ENCODE measurements at regions not wholly inside any gene's neighbourhood (a gene's known extent, or its start where the extent isn't known, plus 50 kb on each side); places are given as distances from the start of the nearest gene placed in this dataset.

DNA sequence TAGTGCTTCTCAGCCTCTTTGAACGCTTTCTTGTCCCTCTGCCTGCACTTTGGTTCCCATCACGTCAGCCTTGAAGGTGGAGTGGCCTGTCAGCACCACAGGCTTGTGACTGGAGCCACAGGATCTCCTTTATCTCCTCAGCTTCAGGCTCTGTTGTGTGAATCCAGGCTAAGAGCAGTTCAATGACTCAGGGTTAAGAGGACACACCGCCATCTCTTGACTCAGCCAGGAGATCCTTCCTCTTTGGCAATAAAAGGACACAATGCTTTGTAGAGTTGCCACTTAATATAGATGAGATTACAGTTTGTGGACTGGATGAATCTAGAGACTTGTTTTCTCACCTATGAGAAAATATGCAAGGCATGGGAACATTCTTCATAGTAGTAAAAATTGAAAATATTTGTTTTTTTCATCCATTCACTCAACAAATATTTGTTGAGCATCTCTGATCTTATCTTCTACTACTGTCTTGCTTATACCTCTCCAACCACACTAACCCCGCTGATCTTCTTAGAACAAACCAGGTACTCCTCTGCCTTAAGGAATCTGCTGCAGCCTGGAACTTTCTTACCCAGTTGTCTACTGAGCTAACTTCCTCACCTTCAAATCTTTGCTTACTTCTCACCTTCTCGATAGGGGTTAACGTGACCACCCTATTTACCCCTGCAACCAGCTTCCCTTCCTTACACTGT, 62.3 kb downstream of the UCHL1 start:
- DNase-seq (ENCODE audit: low spot score): peak; percentile 33
- Histone ChIP-seq H3K36me3 (no peaks in the 10 kb centered on the region), H3K9me3 (no peaks in the 10 kb centered on the region), H3K27ac (peak overlapping the region; percentile 63 to 66), H3K27me3 (replicated peaks; ENCODE audit: insufficient read depth) (no peaks in the 10 kb centered on the region), H3K4me1 (replicated peaks) (peaks cover 6% of the 10 kb centered on the region), H3K4me3 (no peak overlapping the region)
- WGBS: 66% methylated on average over 6 of the region's 6 CpGs
- no peak for TF ChIP-seq POLR2AphosphoS5 (IDR thresholded peaks at IDR 0.05)
- no peak for TF ChIP-seq POLR2A (IDR thresholded peaks at IDR 0.05)
- TF ChIP-seq, protein P1, sequence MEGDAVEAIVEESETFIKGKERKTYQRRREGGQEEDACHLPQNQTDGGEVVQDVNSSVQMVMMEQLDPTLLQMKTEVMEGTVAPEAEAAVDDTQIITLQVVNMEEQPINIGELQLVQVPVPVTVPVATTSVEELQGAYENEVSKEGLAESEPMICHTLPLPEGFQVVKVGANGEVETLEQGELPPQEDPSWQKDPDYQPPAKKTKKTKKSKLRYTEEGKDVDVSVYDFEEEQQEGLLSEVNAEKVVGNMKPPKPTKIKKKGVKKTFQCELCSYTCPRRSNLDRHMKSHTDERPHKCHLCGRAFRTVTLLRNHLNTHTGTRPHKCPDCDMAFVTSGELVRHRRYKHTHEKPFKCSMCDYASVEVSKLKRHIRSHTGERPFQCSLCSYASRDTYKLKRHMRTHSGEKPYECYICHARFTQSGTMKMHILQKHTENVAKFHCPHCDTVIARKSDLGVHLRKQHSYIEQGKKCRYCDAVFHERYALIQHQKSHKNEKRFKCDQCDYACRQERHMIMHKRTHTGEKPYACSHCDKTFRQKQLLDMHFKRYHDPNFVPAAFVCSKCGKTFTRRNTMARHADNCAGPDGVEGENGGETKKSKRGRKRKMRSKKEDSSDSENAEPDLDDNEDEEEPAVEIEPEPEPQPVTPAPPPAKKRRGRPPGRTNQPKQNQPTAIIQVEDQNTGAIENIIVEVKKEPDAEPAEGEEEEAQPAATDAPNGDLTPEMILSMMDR (IDR thresholded peaks at IDR 0.05): no peak
- intact Hi-C loops (cut with DNase I): no loop called here

DNA sequence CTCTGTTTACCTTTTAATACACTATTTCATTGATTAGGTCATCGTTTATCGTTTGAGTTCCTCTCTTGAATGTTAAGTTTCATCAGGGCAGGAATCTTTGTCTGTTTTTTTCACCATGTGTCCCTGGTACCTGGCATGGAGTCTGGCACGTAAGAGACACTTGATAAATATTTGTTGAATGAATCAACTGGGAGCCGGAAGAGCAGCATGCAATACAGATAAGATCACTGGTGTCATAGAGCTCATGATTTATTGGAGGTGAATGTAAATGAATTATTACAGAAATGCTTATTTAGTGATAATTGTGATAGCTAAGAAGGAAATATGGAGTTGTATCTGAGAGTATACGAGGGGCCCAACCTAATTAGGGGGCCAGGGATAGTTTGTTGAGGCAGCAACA, 62.8 kb downstream of the UCHL1 start:
- TF ChIP-seq, protein P1 (IDR thresholded peaks at IDR 0.05): no peak
- peak; percentile 87 for TF ChIP-seq POLR2AphosphoS5 (IDR thresholded peaks at IDR 0.05)
- no peak overlapping the region for H3K4me3 ChIP-seq
- peak; percentile 77 for DNase-seq (ENCODE audit: low spot score)
- intact Hi-C loops (cut with DNase I): no loop called here
- H3K27ac ChIP-seq: peak overlapping the region; percentile 63 to 66
- no peaks in the 10 kb centered on the region for H3K36me3 ChIP-seq
- 29% methylated on average over 5 of the region's 5 CpGs for WGBS
- H3K4me1 ChIP-seq (replicated peaks): peaks cover 6% of the 10 kb centered on the region
- H3K9me3 ChIP-seq: no peaks in the 10 kb centered on the region
- H3K27me3 ChIP-seq (replicated peaks; ENCODE audit: insufficient read depth): no peaks in the 10 kb centered on the region

DNA sequence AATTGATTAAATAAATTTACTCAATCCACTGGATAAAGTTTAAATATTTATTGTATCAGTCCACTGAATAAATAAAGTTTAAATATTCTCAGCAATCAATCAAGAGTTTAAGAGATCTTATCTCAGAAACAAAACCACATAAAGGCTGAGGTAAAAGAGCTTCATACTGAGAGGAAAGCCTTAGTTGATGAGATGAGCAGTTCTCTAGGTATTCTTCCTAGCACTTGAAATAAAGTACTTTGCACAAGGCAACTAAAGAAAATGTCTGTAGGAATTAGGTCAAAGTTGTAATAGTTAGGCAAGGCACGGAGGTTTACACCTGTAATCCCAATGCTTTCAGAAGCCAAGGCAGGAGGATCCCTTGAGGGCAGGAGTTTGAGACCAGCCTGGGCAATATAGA, 63.5 kb downstream of the UCHL1 start:
- peaks cover 6% of the 10 kb centered on the region for H3K4me1 ChIP-seq (replicated peaks)
- no peak for DNase-seq (ENCODE audit: low spot score)
- H3K36me3 ChIP-seq: no peaks in the 10 kb centered on the region
- H3K9me3 ChIP-seq: no peaks in the 10 kb centered on the region
- WGBS: 59% methylated on average over 1 of the region's 1 CpG
- H3K4me3 ChIP-seq: no peak overlapping the region
- no peaks in the 10 kb centered on the region for H3K27me3 ChIP-seq (replicated peaks; ENCODE audit: insufficient read depth)
- intact Hi-C loops (cut with DNase I): no loop called here
- peak overlapping the region; percentile 63 to 66 for H3K27ac ChIP-seq
- no peak for TF ChIP-seq POLR2A (IDR thresholded peaks at IDR 0.05)
- TF ChIP-seq, protein P1 (IDR thresholded peaks at IDR 0.05): no peak
- TF ChIP-seq POLR2AphosphoS5 (IDR thresholded peaks at IDR 0.05): no peak

DNA sequence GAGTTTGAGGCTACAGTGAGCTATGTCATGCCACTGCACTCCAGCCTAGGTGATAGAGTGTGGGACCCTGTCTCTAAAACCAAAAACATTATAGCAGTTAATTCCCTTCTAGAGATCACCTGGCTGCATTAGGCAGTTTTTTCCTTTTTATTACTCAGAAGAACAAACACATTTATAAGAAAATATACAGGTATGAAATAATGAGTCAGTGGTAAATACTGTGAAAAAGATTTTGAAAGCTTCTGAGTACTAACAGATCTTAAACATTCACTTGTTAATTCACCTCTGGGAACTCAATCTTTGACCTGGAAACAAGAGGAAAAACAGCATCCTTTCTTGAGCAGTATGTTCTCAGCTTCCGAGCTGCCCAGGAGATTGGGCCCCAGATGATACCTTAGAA, 64.1 kb downstream of the UCHL1 start:
- no peaks in the 10 kb centered on the region for H3K9me3 ChIP-seq
- H3K36me3 ChIP-seq: no peaks in the 10 kb centered on the region
- H3K27ac ChIP-seq: peak overlapping the region; percentile 26 to 63
- peaks cover 6% of the 10 kb centered on the region for H3K4me1 ChIP-seq (replicated peaks)
- WGBS: 76% methylated on average over 1 of the region's 1 CpG
- DNase-seq (ENCODE audit: low spot score): no peak
- TF ChIP-seq POLR2AphosphoS5 (IDR thresholded peaks at IDR 0.05) (no peak), POLR2A (IDR thresholded peaks at IDR 0.05) (no peak)
- TF ChIP-seq, protein P1 (IDR thresholded peaks at IDR 0.05): no peak
- H3K4me3 ChIP-seq: no peak overlapping the region
- no peaks in the 10 kb centered on the region for H3K27me3 ChIP-seq (replicated peaks; ENCODE audit: insufficient read depth)
- intact Hi-C loops (cut with DNase I): no loop called here

DNA sequence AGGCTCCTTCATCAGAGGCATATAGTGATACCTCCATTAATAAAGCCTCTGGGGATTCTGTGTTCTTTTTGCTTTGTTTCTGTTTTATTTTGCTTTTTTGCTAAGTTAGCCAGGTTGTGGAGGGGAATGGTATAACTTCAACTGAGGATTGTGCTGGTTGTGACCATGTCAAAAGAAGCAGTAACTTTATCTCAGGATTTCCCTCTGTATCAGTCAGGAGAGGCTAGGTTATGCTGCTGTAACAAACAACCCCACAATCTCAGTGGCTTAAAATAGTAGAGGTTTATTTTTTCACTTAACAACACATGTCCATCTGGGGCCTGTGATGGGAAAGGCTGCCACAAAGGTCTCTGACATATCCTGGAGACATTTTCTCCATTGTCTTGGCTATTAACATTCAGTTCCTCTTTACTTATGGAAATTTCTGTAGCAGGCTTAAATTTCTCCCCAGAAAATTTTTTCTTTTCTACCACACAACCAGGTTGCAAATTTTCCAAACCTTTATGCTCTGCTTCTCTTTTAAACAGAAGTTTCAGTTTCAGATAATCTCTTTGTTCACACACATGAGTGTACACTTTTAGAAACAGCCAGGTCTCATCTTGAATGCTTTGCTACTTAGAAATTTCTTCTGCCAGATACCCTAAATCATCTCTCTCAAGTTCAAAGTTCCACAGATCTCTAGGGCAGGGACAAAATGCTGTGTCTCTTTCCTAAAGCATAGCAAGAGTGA, 64.7 kb downstream of the UCHL1 start:
- no peak for DNase-seq (ENCODE audit: low spot score)
- TF ChIP-seq, protein P1 (IDR thresholded peaks at IDR 0.05): no peak
- no peak for TF ChIP-seq POLR2AphosphoS5 (IDR thresholded peaks at IDR 0.05)
- TF ChIP-seq POLR2A (IDR thresholded peaks at IDR 0.05): no peak
- intact Hi-C loops (cut with DNase I): no loop called here
- H3K9me3 ChIP-seq: no peaks in the 10 kb centered on the region
- no peaks in the 10 kb centered on the region for H3K36me3 ChIP-seq
- peaks cover 6% of the 10 kb centered on the region for H3K4me1 ChIP-seq (replicated peaks)
- peak overlapping the region in 1 of 2 donors; percentile 26 for H3K27ac ChIP-seq
- no peaks in the 10 kb centered on the region for H3K27me3 ChIP-seq (replicated peaks; ENCODE audit: insufficient read depth)
- no peak overlapping the region for H3K4me3 ChIP-seq

Data from prostate gland (tissue), 2 donors.